Upper lobe of left lung (tissue), 6 donors: ENCODE measurements at regions not wholly inside any gene's neighbourhood (a gene's known extent, or its start where the extent isn't known, plus 50 kb on each side); places are given as distances from the start of the nearest gene placed in this dataset.

Experiments used
- ATAC-seq, 2 donors: fragments of 200-7000 bp; cut with Tn5 transposase; one replicate each; pipeline ENCODE4 v1.9.1; 2022; ENCODE audit warnings: mild to moderate bottlenecking in 2 of 2, moderate library complexity in 2 of 2; ENCODE audit not compliant: low FRiP score in 2 of 2
- DNase-seq, 2 donors: peaks; one replicate each; pipeline ENCODE4 v3.0.0-alpha.2; 2019 to 2020
- H3K27ac ChIP-seq, 4 donors: fragments of 200-600 bp; sonication (generic); one replicate each; pipeline ENCODE4 v1.5.1; 2016 to 2019
- H3K27me3 ChIP-seq, 4 donors: fragments of 200-600 bp; sonication (generic); one replicate each; pipeline ENCODE4 v1.5.1; 2017 to 2019
- H3K36me3 ChIP-seq, 4 donors: fragments of 200-600 bp; sonication (generic); one replicate each; pipeline ENCODE4 v1.5.1; 2016 to 2019
- H3K4me1 ChIP-seq, 4 donors: fragments of 200-600 bp; sonication (generic); one replicate each; pipeline ENCODE4 v1.5.1; 2018 to 2019
- H3K4me3 ChIP-seq, 4 donors: fragments of 200-600 bp; sonication (generic); one replicate each; pipeline ENCODE4 v1.5.1; 2017 to 2019; ENCODE audit warnings: mild to moderate bottlenecking in 2 of 4, moderate library complexity in 1 of 4
- H3K9me3 ChIP-seq, 4 donors: fragments of 200-600 bp; sonication (generic); one replicate each; pipeline ENCODE4 v1.5.1; 2018 to 2019
- CTCF ChIP-seq, 6 experiments: fragments of 450-650 bp in 4 of 6; fragments of 200-600 bp in 2 of 6; sonication (generic) in 2 of 6; IDR thresholded peaks; one replicate each; pipeline ENCODE4 v1.5.1; 2016 to 2019; ENCODE audit warnings: antibody characterized with exemption in 6 of 6
- EP300 ChIP-seq, 4 donors: sonication (generic); formaldehyde crosslinking; IDR thresholded peaks; one replicate each; pipeline ENCODE4 v1.5.1; 2017; ENCODE audit warnings: antibody characterized with exemption in 4 of 4, control low read depth in 2 of 4
- POLR2A ChIP-seq, 4 donors: fragments of 450-650 bp; IDR thresholded peaks; one replicate each; pipeline ENCODE4 v1.5.1; 2016 to 2017; ENCODE audit warnings: antibody characterized with exemption in 4 of 4, mild to moderate bottlenecking in 2 of 4
- POLR2AphosphoS5 ChIP-seq, 2 donors: sonication (generic); formaldehyde crosslinking; IDR thresholded peaks; one replicate each; pipeline ENCODE4 v1.5.1; 2017; ENCODE audit warnings: antibody characterized with exemption in 2 of 2
- WGBS, 2 donors: methylation state at CpG; one replicate each; pipeline ENCODE4 v1.1.5; 2017 to 2018; 5-methylcytosine and 5-hydroxymethylcytosine counted together
- donor health status: DM: no; HTN: no; CAD: no; lungs with moderate emphysema.
- donor health status: DM: no; HTN: yes; CAD: no; lungs with severe emphysema.

- Histone ChIP-seq H3K36me3 (no peaks in the 10 kb centered on the region), H3K4me1 (no peaks in the 10 kb centered on the region), H3K9me3 (no peaks in the 10 kb centered on the region), H3K4me3 (no peak overlapping the region), H3K27me3 (no peaks in the 10 kb centered on the region), H3K27ac (no peak overlapping the region)
- no peak for TF ChIP-seq POLR2A (IDR thresholded peaks at IDR 0.05)
- no peak for TF ChIP-seq EP300 (IDR thresholded peaks at IDR 0.05)
- TF ChIP-seq CTCF (IDR thresholded peaks at IDR 0.05), result no peak
- TF ChIP-seq POLR2AphosphoS5 (IDR thresholded peaks at IDR 0.05), result no peak
- DNase-seq, result no peak
- 84 to 88% methylated on average over 2 of the region's 2 CpGs for WGBS, 2 donors
- no peak for ATAC-seq
These were observed 199.9 kb upstream of the SATB1 start for GRCh38 chr3:18625085-18625484.

DNA sequence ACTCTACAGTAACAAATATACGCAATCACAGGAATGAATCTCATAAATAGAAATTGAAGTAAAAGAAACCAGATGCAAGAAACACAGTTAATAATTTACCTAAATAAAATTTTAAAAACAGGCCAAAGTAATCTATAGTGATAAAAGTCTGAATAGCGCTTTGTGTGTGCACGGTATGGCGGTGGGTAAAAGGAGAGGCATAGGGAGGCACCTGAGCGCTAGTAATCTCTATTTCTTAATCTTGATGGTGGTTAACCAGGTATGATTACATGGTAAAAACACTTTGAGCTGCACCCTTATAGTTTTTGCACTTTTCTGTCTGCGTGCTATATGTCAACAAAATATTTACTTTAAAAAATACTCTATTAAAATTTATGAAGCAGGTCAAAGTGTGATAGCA is 198.1 kb upstream of the SATB1 start:
- no peak for TF ChIP-seq POLR2A (IDR thresholded peaks at IDR 0.05)
- Histone ChIP-seq H3K36me3 (no peaks in the 10 kb centered on the region), H3K9me3 (no peaks in the 10 kb centered on the region), H3K4me3 (no peak overlapping the region), H3K27ac (no peak overlapping the region), H3K27me3 (no peaks in the 10 kb centered on the region), H3K4me1 (no peaks in the 10 kb centered on the region)
- DNase-seq (no peak), ATAC-seq (no peak)
- WGBS, 2 donors, result 92 to 93% methylated on average over 6 of the region's 6 CpGs

- Histone ChIP-seq H3K4me3 (no peak overlapping the region), H3K27me3 (no peaks in the 10 kb centered on the region), H3K27ac (no peak overlapping the region), H3K36me3 (no peaks in the 10 kb centered on the region), H3K9me3 (no peaks in the 10 kb centered on the region), H3K4me1 (no peaks in the 10 kb centered on the region)
- TF ChIP-seq EP300 (IDR thresholded peaks at IDR 0.05) (no peak), CTCF (IDR thresholded peaks at IDR 0.05) (no peak), POLR2A (IDR thresholded peaks at IDR 0.05) (no peak), POLR2AphosphoS5 (IDR thresholded peaks at IDR 0.05) (no peak)
- ATAC-seq, result no peak
- DNase-seq, result no peak
These were observed 193.6 kb upstream of the SATB1 start for GRCh38 chr3:18618723-18619122.

GRCh38 chr3:18611991-18612390 is 186.9 kb upstream of the SATB1 start:
- WGBS, 2 donors, result 82 to 89% methylated on average over 1 of the region's 1 CpG
- TF ChIP-seq EP300 (IDR thresholded peaks at IDR 0.05) (no peak), POLR2A (IDR thresholded peaks at IDR 0.05) (no peak), POLR2AphosphoS5 (IDR thresholded peaks at IDR 0.05) (no peak), CTCF (IDR thresholded peaks at IDR 0.05) (no peak)
- no peak overlapping the region for H3K27ac ChIP-seq

DNA sequence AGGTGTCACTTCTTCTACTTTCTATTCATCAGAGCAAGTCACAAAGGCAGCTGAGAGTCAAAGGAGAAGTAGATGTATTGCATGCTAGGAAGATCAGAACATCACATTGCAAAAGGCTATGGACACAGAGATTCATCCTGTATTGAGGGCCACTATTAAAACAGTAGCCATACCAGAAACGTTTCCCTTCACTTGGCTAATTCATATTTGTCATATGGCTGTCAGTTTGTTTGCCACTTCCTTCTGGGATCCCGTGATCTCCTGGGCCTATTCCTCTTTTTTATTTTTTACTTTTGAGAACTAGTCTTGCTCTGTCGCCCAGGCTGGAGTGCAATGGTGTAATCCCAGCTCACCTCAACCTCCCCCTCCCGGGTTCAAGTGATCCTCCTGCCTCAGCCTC is 184.0 kb upstream of the SATB1 start:
- ATAC-seq, result peak in 1 of 2 donors; percentile 57

More at GRCh38 chr3:18611991-18612390, 186.9 kb upstream of the SATB1 start:
- Histone ChIP-seq H3K36me3 (no peaks in the 10 kb centered on the region), H3K27me3 (no peaks in the 10 kb centered on the region), H3K4me1 (no peaks in the 10 kb centered on the region), H3K4me3 (no peak overlapping the region), H3K9me3 (no peaks in the 10 kb centered on the region)
- DNase-seq (no peak), ATAC-seq (no peak)

More for the DNA sequence above, 184.0 kb upstream of the SATB1 start:
- WGBS, 2 donors, result 46 to 56% methylated on average over 4 of the region's 4 CpGs
- no peak for TF ChIP-seq POLR2A (IDR thresholded peaks at IDR 0.05)
- no peak for TF ChIP-seq EP300 (IDR thresholded peaks at IDR 0.05)
- TF ChIP-seq POLR2AphosphoS5 (IDR thresholded peaks at IDR 0.05), result no peak
- no peak for TF ChIP-seq CTCF (IDR thresholded peaks at IDR 0.05)
- DNase-seq, result no peak
- Histone ChIP-seq H3K36me3 (no peaks in the 10 kb centered on the region), H3K4me3 (no peak overlapping the region), H3K4me1 (no peaks in the 10 kb centered on the region), H3K27me3 (no peaks in the 10 kb centered on the region), H3K27ac (no peak overlapping the region), H3K9me3 (no peaks in the 10 kb centered on the region)
